Testis (tissue), 2 donors: ENCODE measurements at regions not wholly inside any gene's neighbourhood (a gene's known extent, or its start where the extent isn't known, plus 50 kb on each side); places are given as distances from the start of the nearest gene placed in this dataset.

ENCODE experiments used
- DNase-seq: peaks from one replicate; pipeline ENCODE4 v3.0.0-alpha.2; 2019
- H3K27ac ChIP-seq, 2 donors: fragments of 200-600 bp; sonication (generic); one replicate each; pipeline ENCODE4 v1.5.1; 2019
- H3K27me3 ChIP-seq: fragments of 200-600 bp; sonication (generic); one replicate; pipeline ENCODE4 v1.5.1; 2019
- H3K36me3 ChIP-seq: fragments of 200-600 bp; sonication (generic); one replicate; pipeline ENCODE4 v1.5.1; 2017; ENCODE audit warnings: low read depth; ENCODE audit errors: missing control alignments
- H3K4me1 ChIP-seq: fragments of 200-600 bp; sonication (generic); one replicate; pipeline ENCODE4 v1.5.1; 2019
- H3K4me3 ChIP-seq, 2 donors: fragments of 200-600 bp; sonication (generic); one replicate each; pipeline ENCODE4 v1.5.1; 2017 to 2019
- H3K9me3 ChIP-seq: fragments of 200-600 bp; sonication (generic); one replicate; pipeline ENCODE4 v1.5.1; 2017
- POLR2A ChIP-seq: fragments of 450-650 bp; IDR thresholded peaks from one replicate; pipeline ENCODE4 v1.6.1; 2017; ENCODE audit warnings: antibody characterized with exemption, mild to moderate bottlenecking, moderate library complexity
- WGBS, 2 donors: methylation state at CpG; one replicate each; pipeline ENCODE4 v1.1.5; 2018; 5-methylcytosine and 5-hydroxymethylcytosine counted together
- intact Hi-C: fragments of 100-400 bp; cut with DNase I; formaldehyde crosslinking; loops from one replicate; pipeline ENCODE4 v1.15.1; 2023; ENCODE audit warnings: low total_unique reads
- TF ChIP-seq, protein P1 (sequence below), 3 experiments: fragments of 450-650 bp in 2 of 3; fragments of 200-600 bp in 1 of 3; sonication (generic) in 1 of 3; IDR thresholded peaks; one replicate each; pipeline ENCODE4 v1.5.1; 2016 to 2019; ENCODE audit warnings: antibody characterized with exemption in 3 of 3, mild to moderate bottlenecking in 2 of 3, moderate library complexity in 1 of 3

DNA sequence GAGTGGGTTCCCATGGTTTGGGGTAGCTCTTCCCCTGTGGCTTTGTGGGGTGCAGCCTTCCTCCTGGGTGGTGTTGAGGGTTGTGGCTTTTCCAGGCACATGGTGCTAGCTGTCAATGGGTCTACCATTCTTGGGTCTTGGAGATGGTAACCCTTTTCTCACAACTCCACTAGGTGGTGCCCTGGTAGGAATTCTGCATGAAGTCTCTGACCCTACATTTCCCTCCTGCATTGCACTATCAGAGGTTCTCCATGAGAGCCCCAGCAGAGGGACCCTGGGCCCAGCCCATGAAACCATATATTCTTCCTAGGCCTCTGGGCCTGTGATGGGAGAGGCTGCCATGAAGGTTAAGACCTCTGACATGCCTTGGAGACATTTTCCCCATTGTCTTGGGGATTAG is 1093.3 kb downstream of the SLC16A7 start:
- Histone ChIP-seq H3K27me3 (no peaks in the 10 kb centered on the region), H3K4me3 (no peak overlapping the region), H3K27ac (no peak overlapping the region), H3K36me3 (no peaks in the 10 kb centered on the region), H3K9me3 (no peaks in the 10 kb centered on the region), H3K4me1 (no peaks in the 10 kb centered on the region)
- no peak for DNase-seq
- intact Hi-C loops, result no loop called here
- TF ChIP-seq, protein P1, sequence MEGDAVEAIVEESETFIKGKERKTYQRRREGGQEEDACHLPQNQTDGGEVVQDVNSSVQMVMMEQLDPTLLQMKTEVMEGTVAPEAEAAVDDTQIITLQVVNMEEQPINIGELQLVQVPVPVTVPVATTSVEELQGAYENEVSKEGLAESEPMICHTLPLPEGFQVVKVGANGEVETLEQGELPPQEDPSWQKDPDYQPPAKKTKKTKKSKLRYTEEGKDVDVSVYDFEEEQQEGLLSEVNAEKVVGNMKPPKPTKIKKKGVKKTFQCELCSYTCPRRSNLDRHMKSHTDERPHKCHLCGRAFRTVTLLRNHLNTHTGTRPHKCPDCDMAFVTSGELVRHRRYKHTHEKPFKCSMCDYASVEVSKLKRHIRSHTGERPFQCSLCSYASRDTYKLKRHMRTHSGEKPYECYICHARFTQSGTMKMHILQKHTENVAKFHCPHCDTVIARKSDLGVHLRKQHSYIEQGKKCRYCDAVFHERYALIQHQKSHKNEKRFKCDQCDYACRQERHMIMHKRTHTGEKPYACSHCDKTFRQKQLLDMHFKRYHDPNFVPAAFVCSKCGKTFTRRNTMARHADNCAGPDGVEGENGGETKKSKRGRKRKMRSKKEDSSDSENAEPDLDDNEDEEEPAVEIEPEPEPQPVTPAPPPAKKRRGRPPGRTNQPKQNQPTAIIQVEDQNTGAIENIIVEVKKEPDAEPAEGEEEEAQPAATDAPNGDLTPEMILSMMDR (IDR thresholded peaks at IDR 0.05), result no peak
- no peak for TF ChIP-seq POLR2A

DNA sequence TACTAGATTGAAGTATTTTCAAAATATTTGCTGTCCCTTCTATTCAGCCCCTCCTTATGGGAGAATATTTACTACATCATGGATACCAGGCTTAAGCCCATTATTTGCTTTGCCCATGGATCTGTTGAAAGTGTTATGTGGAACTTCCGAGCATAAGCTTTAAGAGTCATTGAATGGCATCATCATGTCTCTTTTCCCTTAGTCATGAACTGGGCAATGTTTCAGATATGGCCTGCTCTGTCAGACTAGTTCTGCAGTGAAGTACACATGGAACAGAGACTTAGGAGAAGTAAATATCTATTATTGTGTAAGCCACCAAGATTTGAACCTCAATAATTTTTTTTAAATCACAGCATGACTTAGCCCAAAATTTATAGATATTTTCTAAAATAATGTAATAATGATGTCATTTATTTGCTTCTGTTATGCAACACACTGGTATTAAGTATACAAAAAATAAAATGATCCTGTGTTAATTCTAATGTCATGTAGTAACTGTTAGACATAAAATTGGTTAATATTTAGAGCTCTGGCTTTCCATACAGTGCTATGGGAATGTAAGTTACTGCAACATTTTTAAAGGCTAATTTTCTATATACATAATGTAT is 1097.3 kb downstream of the SLC16A7 start:
- no peaks in the 10 kb centered on the region for H3K27me3 ChIP-seq
- H3K4me3 ChIP-seq, result no peak overlapping the region
- no peaks in the 10 kb centered on the region for H3K4me1 ChIP-seq
- no peak for TF ChIP-seq POLR2A
- TF ChIP-seq, protein P1 (IDR thresholded peaks at IDR 0.05), result no peak
- no peaks in the 10 kb centered on the region for H3K36me3 ChIP-seq
- 96 to 100% methylated on average over 1 of the region's 1 CpG for WGBS, 2 donors
- DNase-seq, result no peak
- intact Hi-C loops, result no loop called here
- no peak overlapping the region for H3K27ac ChIP-seq
- no peaks in the 10 kb centered on the region for H3K9me3 ChIP-seq

DNA sequence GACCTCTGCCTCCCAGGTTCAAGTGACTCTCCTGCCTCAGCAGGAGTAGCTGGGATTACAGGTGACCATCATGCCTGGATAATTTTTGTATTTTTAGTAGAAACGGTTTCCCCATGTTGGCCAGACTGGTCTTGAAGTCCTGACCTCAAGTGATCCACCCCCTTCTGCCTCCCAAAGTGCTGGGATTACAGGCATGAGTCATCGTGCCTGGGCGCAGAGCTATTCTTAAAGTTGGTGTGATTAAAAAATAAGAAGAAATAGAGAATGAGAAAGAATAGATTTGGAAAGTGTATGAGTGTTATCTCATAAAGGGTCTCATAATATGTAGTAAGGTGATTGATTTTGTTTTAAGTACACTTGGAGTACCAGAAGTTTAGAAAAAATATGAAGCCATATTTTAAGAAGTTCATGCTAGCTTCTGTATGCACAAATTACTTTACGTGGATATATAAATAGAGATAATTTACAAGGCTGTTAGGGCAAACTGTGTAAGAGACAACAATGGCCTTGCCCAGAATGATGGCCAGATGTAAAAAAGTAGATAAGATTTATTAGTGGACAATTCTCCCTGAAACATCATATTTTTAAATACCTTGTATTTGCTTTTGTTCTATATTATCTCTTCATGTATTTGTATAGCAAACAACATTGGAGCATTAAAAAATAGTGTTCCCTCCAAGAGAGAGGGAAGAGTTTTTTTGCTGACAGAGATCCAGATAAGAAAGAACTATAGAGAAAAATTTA is 1108.5 kb downstream of the SLC16A7 start:
- intact Hi-C loops, result no loop called here
- Histone ChIP-seq H3K36me3 (no peaks in the 10 kb centered on the region), H3K27me3 (no peaks in the 10 kb centered on the region), H3K9me3 (no peaks in the 10 kb centered on the region), H3K4me1 (no peaks in the 10 kb centered on the region), H3K4me3 (no peak overlapping the region), H3K27ac (no peak overlapping the region)
- TF ChIP-seq, protein P1 (IDR thresholded peaks at IDR 0.05), result no peak
- no peak for TF ChIP-seq POLR2A
- DNase-seq, result no peak
- WGBS, 2 donors, result 55 to 66% methylated on average over 4 of the region's 4 CpGs

DNA sequence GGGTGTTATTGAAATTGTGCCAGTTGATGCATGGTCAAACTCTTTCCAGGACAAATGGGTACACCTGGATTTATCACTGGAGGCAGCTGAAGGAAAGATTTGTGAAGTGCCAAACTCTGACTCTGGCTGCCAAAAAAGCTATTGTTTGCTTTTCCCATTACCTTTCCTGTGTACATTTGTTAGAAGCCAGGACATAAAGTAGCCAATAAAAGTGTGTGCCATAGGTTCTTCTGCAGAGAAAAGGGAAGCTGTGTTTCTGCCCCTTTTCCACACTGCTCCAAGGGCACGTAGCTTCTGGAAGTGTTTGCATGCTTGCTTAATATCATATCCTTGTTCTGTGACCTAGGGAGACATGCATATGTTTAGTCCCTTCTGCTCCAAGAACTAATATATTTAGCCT is 1114.4 kb downstream of the SLC16A7 start:
- Histone ChIP-seq H3K9me3 (no peaks in the 10 kb centered on the region), H3K36me3 (no peaks in the 10 kb centered on the region), H3K4me3 (no peak overlapping the region), H3K27me3 (no peaks in the 10 kb centered on the region), H3K4me1 (no peaks in the 10 kb centered on the region), H3K27ac (no peak overlapping the region)
- no peak for DNase-seq
- 56 to 76% methylated on average over 1 of the region's 1 CpG for WGBS, 2 donors
- intact Hi-C loops, result no loop called here
- TF ChIP-seq, protein P1 (IDR thresholded peaks at IDR 0.05), result no peak
- no peak for TF ChIP-seq POLR2A
